ENCODE measurements at regions not wholly inside any gene's neighbourhood (a gene's known extent, or its start where the extent isn't known, plus 50 kb on each side); places are given as distances from the start of the nearest gene placed in this dataset.

GRCh38 chr1:81071072-81071858 is 729.5 kb upstream of the ADGRL2 start:
- TF ChIP-seq CTCF (IDR thresholded peaks at IDR 0.05; ENCODE audit: low read length) (no peak), EZH2 (IDR thresholded peaks at IDR 0.05; ENCODE audit: borderline replicate concordance, low read length) (no peak)
